ENCODE measurements at regions not wholly inside any gene's neighbourhood (a gene's known extent, or its start where the extent isn't known, plus 50 kb on each side); places are given as distances from the start of the nearest gene placed in this dataset.
A peak's percentile ranks its signal among the peaks of the same experiment; 100 is the strongest.

DNA sequence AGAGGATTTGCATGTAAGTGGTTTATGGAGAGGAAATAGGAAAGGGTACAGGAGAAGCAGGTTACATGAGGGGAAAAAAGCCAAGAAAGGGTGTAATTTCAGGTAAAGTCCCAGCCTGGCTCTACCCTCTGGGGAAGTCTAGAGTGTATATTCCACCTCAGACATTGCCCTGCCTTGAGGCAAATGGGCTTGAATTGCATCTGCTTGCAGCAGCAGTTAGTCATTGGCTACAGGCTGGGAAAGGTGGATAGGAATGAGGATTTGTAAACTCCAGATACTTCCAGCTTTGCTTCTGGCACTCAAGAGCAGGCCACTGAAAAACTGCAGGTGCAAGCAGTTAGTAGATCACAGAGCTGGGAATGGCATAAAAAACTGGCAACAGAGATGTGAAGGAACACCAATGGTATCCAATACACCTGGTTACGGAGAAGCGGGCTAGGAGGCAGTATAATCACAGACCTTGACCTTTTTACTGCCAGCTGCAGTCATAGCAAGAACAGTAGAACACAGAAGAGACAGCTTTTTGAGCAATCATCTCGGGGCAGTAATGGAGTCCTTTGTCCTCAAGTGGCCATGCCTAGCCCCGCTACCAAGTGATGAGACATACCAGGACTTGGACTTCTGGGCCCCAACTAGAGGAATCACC, 226.9 kb upstream of the NRIP1 start (continued):
- TF ChIP-seq TSC22D2 (CRISPR knock-in tag; IDR thresholded peaks at IDR 0.05; ENCODE audit: borderline replicate concordance) (no peak), PLRG1 (conservative IDR thresholded peaks at IDR 0.05) (no peak), ZBTB21 (CRISPR knock-in tag; IDR thresholded peaks at IDR 0.05) (no peak), GLI4 (CRISPR knock-in tag; IDR thresholded peaks at IDR 0.05; ENCODE audit: borderline replicate concordance) (no peak), ZKSCAN5 (CRISPR knock-in tag; IDR thresholded peaks at IDR 0.05) (no peak), CHD4 (IDR thresholded peaks at IDR 0.05; ENCODE audit: borderline replicate concordance, low read length) (no peak), NBN (conservative IDR thresholded peaks at IDR 0.05) (no peak), SOX6 (IDR thresholded peaks at IDR 0.05) (no peak), SOX6 (CRISPR knock-in tag; IDR thresholded peaks at IDR 0.05) (0 out of 2 replicates have a peak, but pooled peaks have one; percentile 18), HNF4A (CRISPR knock-in tag; IDR thresholded peaks at IDR 0.05) (peak; percentile 60), ZNF251 (CRISPR knock-in tag; IDR thresholded peaks at IDR 0.05) (no peak), ADNP (CRISPR knock-in tag; IDR thresholded peaks at IDR 0.05) (no peak), SRSF9 (IDR thresholded peaks at IDR 0.05; ENCODE audit: borderline replicate concordance, insufficient read depth, low read depth, low read length, poor library complexity, severe bottlenecking) (no peak), ZMAT3 (CRISPR knock-in tag; conservative IDR thresholded peaks at IDR 0.05) (no peak), MAF1 (CRISPR knock-in tag; IDR thresholded peaks at IDR 0.05; ENCODE audit: borderline replicate concordance) (no peak), NKX3-1 (CRISPR knock-in tag; IDR thresholded peaks at IDR 0.05) (no peak), ZNF292 (CRISPR knock-in tag; IDR thresholded peaks at IDR 0.05; ENCODE audit: borderline replicate concordance, low read depth) (no peak), NR2F6 (IDR thresholded peaks at IDR 0.05) (peak; percentile 56; the same call in 1 of the 2 replicates), NR2F6 (CRISPR knock-in tag; IDR thresholded peaks at IDR 0.05) (peak; percentile 29; the same call in 1 of the 2 replicates), ATF7-NPFF (CRISPR knock-in tag; IDR thresholded peaks at IDR 0.05; ENCODE audit: low read depth) (no peak), CSRNP1 (CRISPR knock-in tag; IDR thresholded peaks at IDR 0.05) (no peak), ZNF17 (CRISPR knock-in tag; IDR thresholded peaks at IDR 0.05) (no peak), ZNF577 (CRISPR knock-in tag; IDR thresholded peaks at IDR 0.05; ENCODE audit: borderline replicate concordance, low read depth) (no peak), KLF15 (CRISPR knock-in tag; IDR thresholded peaks at IDR 0.05; ENCODE audit: borderline replicate concordance) (no peak), ZNF644 (CRISPR knock-in tag; IDR thresholded peaks at IDR 0.05; ENCODE audit: low read depth) (0 out of 2 replicates have a peak, but pooled peaks have one; percentile 13), MXD3 (CRISPR knock-in tag; IDR thresholded peaks at IDR 0.05) (no peak), ZNF790 (CRISPR knock-in tag; IDR thresholded peaks at IDR 0.05; ENCODE audit: borderline replicate concordance) (no peak), ZNF674 (CRISPR knock-in tag; IDR thresholded peaks at IDR 0.05; ENCODE audit: low read depth) (no peak), ZMYM4 (CRISPR knock-in tag; IDR thresholded peaks at IDR 0.05) (peak; percentile 54; the same call in 1 of the 2 replicates), POGZ (CRISPR knock-in tag; IDR thresholded peaks at IDR 0.05) (peak; percentile 60), SMYD3 (CRISPR knock-in tag; IDR thresholded peaks at IDR 0.05) (no peak), RFXANK (CRISPR knock-in tag; IDR thresholded peaks at IDR 0.05) (no peak), FOXO1 (CRISPR knock-in tag; IDR thresholded peaks at IDR 0.05) (no peak), NR2F1 (CRISPR knock-in tag; IDR thresholded peaks at IDR 0.05) (0 out of 4 replicates have a peak, but pooled peaks of 1 of the 2 experiments have one; percentile 12)
